OCI-LY7 (cell line): ENCODE measurements at regions not wholly inside any gene's neighbourhood (a gene's known extent, or its start where the extent isn't known, plus 50 kb on each side); places are given as distances from the start of the nearest gene placed in this dataset.

Experiments used
- BruUV-seq: library from RNA; stranded (reverse); fragments of 400-500 nt; replicated peaks from 2 replicates; lab custom pipeline; 2021; lab: Mats Ljungman, UMichigan
- CTCF ChIA-PET: fragments of 300-600 bp; sonication (Branson Sonifier 250); formaldehyde crosslinking; loops from one replicate; lab custom pipeline; 2022; ENCODE audit warnings: antibody characterized with exemption; ENCODE audit not compliant: unreplicated experiment; lab: Charles Lee
- POLR2A ChIA-PET: fragments of 300-600 bp; sonication (Branson Sonifier 250); formaldehyde crosslinking; loops from one replicate; lab custom pipeline; 2022; ENCODE audit warnings: antibody characterized with exemption; lab: Charles Lee
- DNase-seq: peaks from one replicate; pipeline ENCODE4 v3.0.0-alpha.2; 2015; ENCODE audit warnings: low spot score
- H2AFZ ChIP-seq: fragments of 200-600 bp; sonication (generic), shearing (Covaris generic); 2 replicates; pipeline ENCODE4 v1.6.1; 2014; ENCODE audit warnings: mild to moderate bottlenecking, antibody characterized with exemption, low read length, moderate library complexity
- H3K27ac ChIP-seq: fragments of 200-600 bp; sonication (generic); 2 replicates; pipeline ENCODE4 v1.5.1; 2014; ENCODE audit warnings: mixed run types, low read depth, mild to moderate bottlenecking, moderate library complexity, low read length, inconsistent platforms; ENCODE audit not compliant: poor library complexity, severe bottlenecking
- H3K36me3 ChIP-seq: fragments of 200-600 bp; sonication (generic); 2 replicates; pipeline ENCODE4 v1.6.1; 2014; ENCODE audit warnings: mild to moderate bottlenecking, antibody characterized with exemption, low read length, moderate library complexity, mixed read lengths; ENCODE audit not compliant: insufficient read depth
- H3K4me1 ChIP-seq: fragments of 200-600 bp; sonication (generic); 2 replicates; pipeline ENCODE4 v1.5.1; 2014; ENCODE audit warnings: mild to moderate bottlenecking, low read length; ENCODE audit not compliant: insufficient read depth, poor library complexity, severe bottlenecking
- H3K4me2 ChIP-seq: fragments of 200-600 bp; sonication (generic); 2 replicates; pipeline ENCODE4 v1.6.1; 2014; ENCODE audit warnings: mild to moderate bottlenecking, low read length
- H3K4me3 ChIP-seq: fragments of 200-600 bp; sonication (generic); 2 replicates; pipeline ENCODE4 v1.5.1; 2014; ENCODE audit warnings: mild to moderate bottlenecking, low read depth, low read length; ENCODE audit not compliant: poor library complexity, severe bottlenecking
- H3K79me2 ChIP-seq: fragments of 200-600 bp; sonication (generic); 2 replicates; pipeline ENCODE4 v1.6.1; 2016; ENCODE audit warnings: low read depth, mild to moderate bottlenecking, low read length, moderate library complexity, mixed read lengths; ENCODE audit not compliant: insufficient read depth
- H3K9me2 ChIP-seq: fragments of 200-600 bp; sonication (generic); 2 replicates; pipeline ENCODE4 v1.6.1; 2016; ENCODE audit warnings: mild to moderate bottlenecking, low read length, mixed read lengths; ENCODE audit not compliant: insufficient read depth
- H3K9me3 ChIP-seq: fragments of 200-600 bp; sonication (generic); 2 replicates; pipeline ENCODE4 v1.6.1; 2014; ENCODE audit warnings: mild to moderate bottlenecking, mixed run types, low read length, mixed read lengths
- H4K20me1 ChIP-seq: fragments of 200-600 bp; sonication (generic); 2 replicates; pipeline ENCODE4 v1.6.1; 2014; ENCODE audit warnings: mild to moderate bottlenecking, antibody characterized with exemption, low read length, moderate library complexity, mixed read lengths; ENCODE audit not compliant: insufficient read depth
- EZH2phosphoT487 ChIP-seq: fragments of 200-600 bp; sonication (generic); IDR thresholded peaks from 2 replicates; pipeline ENCODE4 v1.6.1; 2018; ENCODE audit warnings: low read depth, borderline replicate concordance, mild to moderate bottlenecking, mixed run types, antibody characterized with exemption, low read length, moderate library complexity, mixed read lengths
- intact Hi-C: fragments of 100-400 bp; cut with micrococcal nuclease; formaldehyde crosslinking; loops from one replicate; pipeline ENCODE4 v1.10.0; 2022; ENCODE audit not compliant: unreplicated experiment
- TF ChIP-seq, protein P1 (sequence below): fragments of 200-600 bp; sonication (generic); conservative IDR thresholded peaks from 2 replicates; pipeline ENCODE4 v1.5.1; 2014; ENCODE audit warnings: mild to moderate bottlenecking, antibody characterized with exemption, low read length, moderate library complexity, mixed read lengths

DNA sequence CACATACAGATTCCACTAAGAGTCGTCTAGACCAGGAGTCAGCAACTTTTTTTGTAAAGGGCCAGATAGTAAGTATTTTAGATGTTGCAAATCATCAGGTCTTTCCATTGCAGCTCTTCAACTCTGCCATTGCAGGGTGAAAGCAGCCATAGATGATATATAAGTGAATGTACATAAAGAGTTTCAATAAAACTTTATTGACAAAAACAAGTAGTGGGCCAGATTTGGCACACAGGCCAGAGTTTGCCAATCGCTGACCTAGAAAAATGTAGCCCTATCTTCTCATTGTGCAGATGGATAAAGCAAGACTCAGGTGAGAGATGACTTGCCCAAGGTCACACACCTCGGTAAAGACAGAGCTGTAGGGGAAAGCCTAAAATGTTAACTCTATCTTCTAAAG, 474.7 kb downstream of the MED13L start:
- no peak for TF ChIP-seq EZH2phosphoT487
- TF ChIP-seq, protein P1, sequence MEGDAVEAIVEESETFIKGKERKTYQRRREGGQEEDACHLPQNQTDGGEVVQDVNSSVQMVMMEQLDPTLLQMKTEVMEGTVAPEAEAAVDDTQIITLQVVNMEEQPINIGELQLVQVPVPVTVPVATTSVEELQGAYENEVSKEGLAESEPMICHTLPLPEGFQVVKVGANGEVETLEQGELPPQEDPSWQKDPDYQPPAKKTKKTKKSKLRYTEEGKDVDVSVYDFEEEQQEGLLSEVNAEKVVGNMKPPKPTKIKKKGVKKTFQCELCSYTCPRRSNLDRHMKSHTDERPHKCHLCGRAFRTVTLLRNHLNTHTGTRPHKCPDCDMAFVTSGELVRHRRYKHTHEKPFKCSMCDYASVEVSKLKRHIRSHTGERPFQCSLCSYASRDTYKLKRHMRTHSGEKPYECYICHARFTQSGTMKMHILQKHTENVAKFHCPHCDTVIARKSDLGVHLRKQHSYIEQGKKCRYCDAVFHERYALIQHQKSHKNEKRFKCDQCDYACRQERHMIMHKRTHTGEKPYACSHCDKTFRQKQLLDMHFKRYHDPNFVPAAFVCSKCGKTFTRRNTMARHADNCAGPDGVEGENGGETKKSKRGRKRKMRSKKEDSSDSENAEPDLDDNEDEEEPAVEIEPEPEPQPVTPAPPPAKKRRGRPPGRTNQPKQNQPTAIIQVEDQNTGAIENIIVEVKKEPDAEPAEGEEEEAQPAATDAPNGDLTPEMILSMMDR: no peak
- intact Hi-C loops: no loop called here
- H2AFZ ChIP-seq: no peak overlapping the region
- H3K9me2 ChIP-seq: no peaks in the 10 kb centered on the region
- ChIA-PET CTCF (no interaction called here), POLR2A (no interaction called here)
- no peaks in the 10 kb centered on the region for H3K9me3 ChIP-seq
- no peaks in the 10 kb centered on the region for H3K4me1 ChIP-seq
- no peak overlapping the region for H3K27ac ChIP-seq
- H4K20me1 ChIP-seq: no peaks in the 10 kb centered on the region
- H3K4me2 ChIP-seq: no peak overlapping the region
- H3K4me3 ChIP-seq: no peak overlapping the region
- H3K79me2 ChIP-seq: no peaks in the 10 kb centered on the region
- BruUV-seq: no TSS peak
- no peak for DNase-seq
- no peaks in the 10 kb centered on the region for H3K36me3 ChIP-seq

DNA sequence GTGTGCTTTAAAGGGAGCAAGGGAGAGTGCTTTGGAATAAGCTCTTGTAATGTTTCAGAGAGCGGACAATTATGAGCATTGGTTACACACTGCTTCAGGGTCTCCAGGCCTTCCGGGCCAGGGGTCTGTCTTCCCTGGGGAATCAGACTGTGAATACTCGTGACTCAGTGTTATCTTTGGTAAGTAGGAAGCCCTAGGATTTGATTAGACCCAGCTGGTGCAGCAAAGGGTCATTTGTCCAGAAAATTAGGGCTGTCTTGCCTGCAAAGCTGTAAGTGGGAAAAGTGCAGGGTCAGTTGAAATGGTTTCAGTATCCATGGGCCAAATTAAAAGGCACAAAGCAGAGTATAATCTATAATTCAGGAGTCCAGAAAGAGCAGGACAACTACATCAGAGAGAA, 475.6 kb downstream of the MED13L start:
- ChIA-PET CTCF (no interaction called here), POLR2A (no interaction called here)
- no peaks in the 10 kb centered on the region for H4K20me1 ChIP-seq
- H2AFZ ChIP-seq: no peak overlapping the region
- H3K4me1 ChIP-seq: no peaks in the 10 kb centered on the region
- H3K36me3 ChIP-seq: no peaks in the 10 kb centered on the region
- no peaks in the 10 kb centered on the region for H3K79me2 ChIP-seq
- no peaks in the 10 kb centered on the region for H3K9me3 ChIP-seq
- intact Hi-C loops: no loop called here
- BruUV-seq: no TSS peak
- H3K4me2 ChIP-seq: no peak overlapping the region
- no peak overlapping the region for H3K4me3 ChIP-seq
- DNase-seq: no peak
- no peaks in the 10 kb centered on the region for H3K9me2 ChIP-seq
- H3K27ac ChIP-seq: no peak overlapping the region
- no peak for TF ChIP-seq EZH2phosphoT487
- TF ChIP-seq, protein P1: no peak

- TF ChIP-seq, protein P1: no peak
- TF ChIP-seq EZH2phosphoT487: no peak
- ChIA-PET POLR2A (no interaction called here), CTCF (no interaction called here)
- Histone ChIP-seq H3K79me2 (no peaks in the 10 kb centered on the region), H3K4me3 (no peak overlapping the region), H3K9me2 (no peaks in the 10 kb centered on the region), H3K4me1 (no peaks in the 10 kb centered on the region), H3K9me3 (no peaks in the 10 kb centered on the region), H3K27ac (no peak overlapping the region), H2AFZ (no peak overlapping the region), H3K36me3 (no peaks in the 10 kb centered on the region), H3K4me2 (no peak overlapping the region), H4K20me1 (no peaks in the 10 kb centered on the region)
- DNase-seq: no peak
- BruUV-seq: no TSS peak
- intact Hi-C loops: no loop called here
These were observed 477.9 kb downstream of the MED13L start for GRCh38 chr12:115799610-115800009.
